H1 (cell line): ENCODE measurements at regions not wholly inside any gene's neighbourhood (a gene's known extent, or its start where the extent isn't known, plus 50 kb on each side); places are given as distances from the start of the nearest gene placed in this dataset.

Source experiments
- CTCF ChIA-PET: fragments of 300-600 bp; sonication (Branson Sonifier 250); formaldehyde crosslinking; loops from one replicate; lab custom pipeline; 2021; ENCODE audit not compliant: partially characterized antibody; lab: Charles Lee
- POLR2A ChIA-PET: fragments of 300-600 bp; sonication (Branson Sonifier 250); formaldehyde crosslinking; loops from one replicate; lab custom pipeline; 2021; ENCODE audit warnings: inconsistent platforms; ENCODE audit not compliant: partially characterized antibody; lab: Charles Lee
- DNase-seq, 2 experiments: peaks; one replicate each; pipeline versions ENCODE4 v3.0.0 to v3.0.0-alpha.2; 2010 to 2022; ENCODE audit warnings: low spot score in 2 of 2, low read depth in 1 of 2, mixed read lengths in 1 of 2
- FAIRE-seq: peaks from 2 replicates; lab custom pipeline; 2011; peaks lifted over from hg19 to GRCh38; lab: Jason Lieb, UNC
- H2AFZ ChIP-seq: 2 replicates; pipeline ENCODE4 v1.8.1; 2012; ENCODE audit warnings: low read length, inconsistent platforms
- H2AK5ac ChIP-seq: 2 replicates; pipeline ENCODE4 v1.6.1; 2013; ENCODE audit warnings: low read depth, low read length
- H2BK120ac ChIP-seq: replicated peaks from 2 replicates; pipeline ENCODE3; 2013; ENCODE audit warnings: low read depth, low read length, inconsistent platforms
- H2BK12ac ChIP-seq: 2 replicates; pipeline ENCODE4 v1.6.1; 2013; ENCODE audit warnings: low read depth, low read length
- H2BK15ac ChIP-seq: 2 replicates; pipeline ENCODE4 v1.6.1; 2013; ENCODE audit warnings: low read length
- H2BK20ac ChIP-seq: 2 replicates; pipeline ENCODE4 v1.6.1; 2013; ENCODE audit warnings: low read length
- H2BK5ac ChIP-seq: 2 replicates; pipeline ENCODE4 v1.6.1; 2013; ENCODE audit warnings: low read depth, low read length
- H3K14ac ChIP-seq: 2 replicates; pipeline ENCODE4 v1.6.1; 2013; ENCODE audit warnings: inconsistent platforms; ENCODE audit not compliant: insufficient read length
- H3K18ac ChIP-seq: 2 replicates; pipeline ENCODE4 v1.6.1; 2013; ENCODE audit warnings: low read length; ENCODE audit errors: extremely low read depth
- H3K23ac ChIP-seq: 2 replicates; pipeline ENCODE4 v1.6.1; 2013; ENCODE audit warnings: inconsistent platforms; ENCODE audit not compliant: insufficient read length
- H3K23me2 ChIP-seq: 2 replicates; pipeline ENCODE4 v1.6.1; 2013; ENCODE audit warnings: low read depth, low read length
- H3K27ac ChIP-seq: 2 replicates; pipeline ENCODE4 v1.6.1; 2011; ENCODE audit warnings: low read depth, low read length, inconsistent platforms
- H3K27me3 ChIP-seq, 4 experiments: replicated peaks in 1 of 4; 1 replicate in 1 of 4; 2 replicates in 3 of 4; pipeline versions ENCODE4 v1.6.1 to v1.8.1; 2011 to 2013; ENCODE audit warnings: low read length in 3 of 4, mild to moderate bottlenecking in 3 of 4, inconsistent platforms in 2 of 4, mixed read lengths in 2 of 4, moderate library complexity in 1 of 4; ENCODE audit not compliant: control insufficient read depth in 3 of 4, insufficient read depth in 3 of 4; ENCODE audit errors: extremely low read depth in 1 of 4
- H3K36me3 ChIP-seq, 4 experiments: 2 replicates each; pipeline versions ENCODE4 v1.6.1 to v1.8.1; 2011 to 2013; ENCODE audit warnings: mild to moderate bottlenecking in 4 of 4, low read length in 3 of 4, moderate library complexity in 2 of 4, control low read depth in 1 of 4, inconsistent platforms in 1 of 4; ENCODE audit not compliant: insufficient read depth in 4 of 4, control insufficient read depth in 2 of 4
- H3K4ac ChIP-seq: replicated peaks from 2 replicates; pipeline ENCODE3; 2013; ENCODE audit warnings: low read length, low read depth, mixed read lengths, inconsistent platforms; ENCODE audit not compliant: insufficient read length
- H3K4me1 ChIP-seq, 4 experiments: replicated peaks in 1 of 4; 1 replicate in 1 of 4; 2 replicates in 3 of 4; pipeline versions ENCODE4 v1.6.1 to v1.8.1; 2011 to 2013; ENCODE audit warnings: low read length in 3 of 4, inconsistent platforms in 2 of 4, mixed read lengths in 1 of 4; ENCODE audit not compliant: insufficient read depth in 4 of 4, control insufficient read depth in 3 of 4
- H3K4me2 ChIP-seq, 2 experiments: 2 replicates each; pipeline versions ENCODE4 v1.6.1 to v1.8.1; 2011 to 2013; ENCODE audit warnings: low read depth in 2 of 2, low read length in 2 of 2, control low read depth in 1 of 2, inconsistent platforms in 1 of 2, mild to moderate bottlenecking in 1 of 2; ENCODE audit not compliant: insufficient read depth in 1 of 2
- H3K4me3 ChIP-seq, 4 experiments: fragments of 200-600, 300-600 bp in 1 of 4; sonication (generic), shearing (Covaris generic), sonication (Bioruptor Twin) in 1 of 4; 2 replicates each; pipeline versions ENCODE4 v1.5.1 to v1.8.1; 2011 to 2016; ENCODE audit warnings: low read length in 4 of 4, low read depth in 3 of 4, control low read depth in 2 of 4, inconsistent platforms in 2 of 4, mild to moderate bottlenecking in 2 of 4, mixed read lengths in 1 of 4, moderate library complexity in 1 of 4; ENCODE audit not compliant: insufficient read depth in 2 of 4; ENCODE audit errors: extremely low read depth in 1 of 4
- H3K56ac ChIP-seq: replicated peaks from 2 replicates; pipeline ENCODE3; 2013; ENCODE audit warnings: low read depth, mild to moderate bottlenecking, mixed read lengths, low read length, inconsistent platforms; ENCODE audit not compliant: insufficient read length
- H3K79me1 ChIP-seq: 2 replicates; pipeline ENCODE4 v1.6.1; 2013; ENCODE audit warnings: low read depth, low read length, control low read depth
- H3K79me2 ChIP-seq, 2 experiments: 2 replicates each; pipeline versions ENCODE4 v1.6.1 to v1.8.1; 2012 to 2013; ENCODE audit warnings: low read length in 2 of 2, mild to moderate bottlenecking in 2 of 2, inconsistent platforms in 1 of 2; ENCODE audit not compliant: insufficient read depth in 2 of 2, control insufficient read depth in 1 of 2
- H3K9ac ChIP-seq, 4 experiments: replicated peaks in 1 of 4; 1 replicate in 1 of 4; 2 replicates in 3 of 4; pipeline versions ENCODE4 v1.6.1 to v1.8.1; 2011 to 2013; ENCODE audit warnings: low read depth in 3 of 4, low read length in 3 of 4, control low read depth in 2 of 4, mild to moderate bottlenecking in 2 of 4, moderate library complexity in 2 of 4, inconsistent platforms in 1 of 4; ENCODE audit errors: extremely low read depth in 1 of 4
- H3K9me3 ChIP-seq, 2 experiments: 2 replicates each; pipeline versions ENCODE4 v1.6.1 to v1.8.1; 2012 to 2013; ENCODE audit warnings: mild to moderate bottlenecking in 2 of 2, moderate library complexity in 2 of 2, control low read depth in 1 of 2, inconsistent platforms in 1 of 2, low read depth in 1 of 2, low read length in 1 of 2, mixed read lengths in 1 of 2; ENCODE audit not compliant: insufficient read depth in 2 of 2
- H4K20me1 ChIP-seq, 2 experiments: replicated peaks in 1 of 2; 2 replicates each; pipeline versions ENCODE3 to v1.8.1; 2011 to 2013; ENCODE audit warnings: inconsistent platforms in 2 of 2, low read length in 2 of 2, mild to moderate bottlenecking in 1 of 2; ENCODE audit not compliant: insufficient read depth in 2 of 2, control insufficient read depth in 1 of 2
- H4K5ac ChIP-seq: 2 replicates; pipeline ENCODE4 v1.6.1; 2013; ENCODE audit warnings: low read length, low read depth, mixed read lengths, inconsistent platforms; ENCODE audit not compliant: insufficient read length
- H4K8ac ChIP-seq: 2 replicates; pipeline ENCODE4 v1.8.0; 2013; ENCODE audit warnings: mild to moderate bottlenecking, moderate library complexity, low read length, inconsistent platforms; ENCODE audit not compliant: insufficient read depth; ENCODE audit errors: extremely low read depth
- H4K91ac ChIP-seq: replicated peaks from 2 replicates; pipeline ENCODE3; 2013; ENCODE audit warnings: low read length, mixed read lengths, inconsistent platforms; ENCODE audit not compliant: insufficient read length
- CREB1 ChIP-seq: IDR thresholded peaks from 2 replicates; pipeline ENCODE4 v1.6.1; 2012; ENCODE audit warnings: inconsistent platforms
- FOSL1 ChIP-seq: IDR thresholded peaks from 2 replicates; pipeline ENCODE4 v1.6.1; 2011; ENCODE audit warnings: mild to moderate bottlenecking, low read depth, low read length, moderate library complexity; ENCODE audit not compliant: insufficient read depth
- HDAC6 ChIP-seq: IDR thresholded peaks from one replicate; pipeline ENCODE4 v1.7.1; 2012; ENCODE audit warnings: low read depth, mild to moderate bottlenecking, inconsistent platforms, low read length, moderate library complexity
- JUN ChIP-seq: IDR thresholded peaks from 2 replicates; pipeline ENCODE4 v1.6.1; 2011; ENCODE audit warnings: low read depth, mild to moderate bottlenecking, improper control_type of control experiment, low read length
- JUND ChIP-seq: IDR thresholded peaks from 2 replicates; pipeline ENCODE4 v1.6.1; 2011; ENCODE audit warnings: mild to moderate bottlenecking, improper control_type of control experiment, low read length
- KDM4A ChIP-seq: IDR thresholded peaks from one replicate; pipeline ENCODE4 v1.7.1; 2012; ENCODE audit warnings: low read depth, mild to moderate bottlenecking, moderate library complexity, low read length, inconsistent platforms; ENCODE audit not compliant: severe bottlenecking
- NANOG ChIP-seq: IDR thresholded peaks from 2 replicates; pipeline ENCODE4 v1.6.1; 2011; ENCODE audit warnings: low read length, low read depth, mild to moderate bottlenecking, inconsistent platforms; ENCODE audit not compliant: insufficient read depth, poor library complexity, severe bottlenecking
- NRF1 ChIP-seq: IDR thresholded peaks from 2 replicates; pipeline ENCODE4 v1.6.1; 2011; ENCODE audit warnings: mild to moderate bottlenecking, low read depth, low read length, improper control_type of control experiment
- POLR2AphosphoS5 ChIP-seq: IDR thresholded peaks from 2 replicates; pipeline ENCODE4 v1.6.1; 2011; ENCODE audit warnings: low read depth, low read length
- RNF2 ChIP-seq: fragments of 200-900, 300-1000 bp; sonication (generic); IDR thresholded peaks from 2 replicates; pipeline ENCODE4 v1.7.1; 2016; ENCODE audit warnings: borderline replicate concordance, low read depth, mild to moderate bottlenecking, antibody characterized with exemption, low read length; ENCODE audit not compliant: poor library complexity, severe bottlenecking; ENCODE audit errors: missing control alignments
- SP2 ChIP-seq: IDR thresholded peaks from 2 replicates; pipeline ENCODE4 v1.6.1; 2012; ENCODE audit warnings: mild to moderate bottlenecking, low read length, inconsistent platforms
- TBP ChIP-seq: IDR thresholded peaks from 2 replicates; pipeline ENCODE4 v1.6.1; 2011; ENCODE audit warnings: low read depth, low read length, improper control_type of control experiment
- WGBS, 2 experiments: shearing (Covaris generic) in 1 of 2; methylation state at CpG; one replicate each; pipeline versions ENCODE4 v1.1.6 to v1.1.7; 2013 to 2015; ENCODE audit warnings: low lambda C conversion rate in 2 of 2, mixed read lengths in 2 of 2, inconsistent platforms in 1 of 2, low coverage in 1 of 2, missing lambda C conversion rate in 1 of 2; ENCODE audit not compliant: insufficient replicate concordance in 2 of 2, insufficient coverage in 1 of 2, insufficient read length in 1 of 2; ENCODE audit errors: extremely low coverage in 1 of 2, missing lambda C conversion rate in 1 of 2; 5-methylcytosine and 5-hydroxymethylcytosine counted together
- TF ChIP-seq, protein P1 (sequence below): IDR thresholded peaks from 2 replicates; pipeline ENCODE4 v1.6.1; 2011; ENCODE audit warnings: low read depth, mild to moderate bottlenecking, low read length; ENCODE audit not compliant: insufficient read depth

DNA sequence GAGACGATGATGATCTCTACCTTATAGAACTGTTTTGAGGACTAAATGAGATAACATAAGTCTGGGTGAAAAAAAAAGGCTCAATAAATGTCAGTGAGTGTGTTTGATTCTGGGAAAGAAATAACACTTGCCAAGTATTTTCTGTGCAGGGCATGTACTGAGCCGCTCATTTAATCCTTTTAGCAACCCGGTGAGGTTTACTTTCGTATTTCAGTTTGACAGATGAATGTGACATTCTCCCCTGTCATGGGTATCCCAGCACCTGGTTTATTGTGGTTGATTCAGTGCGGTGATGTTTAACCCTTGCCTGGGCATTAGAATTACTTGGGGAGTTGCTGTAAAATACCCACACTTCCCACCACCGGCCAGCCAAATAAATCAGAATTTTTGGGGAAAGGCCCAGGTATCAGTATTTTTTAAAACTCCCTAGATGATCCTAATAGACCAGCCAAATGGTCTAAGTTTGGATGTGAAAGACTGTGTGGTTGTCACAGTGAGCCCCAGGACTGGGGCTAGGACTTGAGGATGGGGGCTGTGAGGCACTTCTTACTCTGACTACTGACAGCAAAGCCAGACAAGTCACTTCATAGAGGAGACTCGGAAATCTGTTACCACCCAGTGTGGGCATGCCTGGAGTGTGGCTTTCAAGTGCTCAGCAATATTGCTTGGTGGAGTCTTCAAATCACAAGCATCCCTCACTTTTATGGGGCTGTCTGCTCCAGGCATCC is 100.2 kb upstream of the KCNG1 start:
- H4K91ac ChIP-seq: no peak overlapping the region
- no peaks in the 10 kb centered on the region for H3K23me2 ChIP-seq
- H3K14ac ChIP-seq: no peak overlapping the region
- H3K18ac ChIP-seq: no peak overlapping the region
- H2BK5ac ChIP-seq: no peak overlapping the region
- H3K36me3 ChIP-seq: no peaks in the 10 kb centered on the region
- H3K56ac ChIP-seq: no peak overlapping the region
- no peak overlapping the region for H2BK20ac ChIP-seq
- no peak for FAIRE-seq
- POLR2A ChIA-PET: no interaction called here
- H4K20me1 ChIP-seq: no peaks in the 10 kb centered on the region
- no peak overlapping the region for H3K9ac ChIP-seq
- H2AK5ac ChIP-seq: no peak overlapping the region
- H2BK120ac ChIP-seq: no peak overlapping the region
- CTCF ChIA-PET: interaction anchor here (1.3 kb wide), 1 partner anchor 10 kb away, joined by 4 read pairs; no protein-coding TSS in a partner anchor
- no peak for DNase-seq
- H3K27ac ChIP-seq: no peak overlapping the region
- no peak overlapping the region for H2BK15ac ChIP-seq
- H3K4ac ChIP-seq: no peak overlapping the region
- H3K79me1 ChIP-seq: no peaks in the 10 kb centered on the region
- no peak overlapping the region for H2AFZ ChIP-seq
- H2BK12ac ChIP-seq: no peak overlapping the region
- no peak overlapping the region for H4K8ac ChIP-seq
- H3K4me3 ChIP-seq: no peak overlapping the region
- no peak overlapping the region for H4K5ac ChIP-seq
- peaks cover 0 to 14% (median 6%) of the 10 kb centered on the region in 4 experiments; a peak in 6 of 7 replicates for H3K4me1 ChIP-seq
- no peak overlapping the region for H3K23ac ChIP-seq
- no peaks in the 10 kb centered on the region for H3K79me2 ChIP-seq
- H3K27me3 ChIP-seq: no peaks in the 10 kb centered on the region
- no peaks in the 10 kb centered on the region for H3K9me3 ChIP-seq
- no peak overlapping the region for H3K4me2 ChIP-seq
- 84% methylated on average over 7 of the region's 7 CpGs; no CpG with 5 or more reads in 1 of the 2 experiments for WGBS, 2 experiments
- TF ChIP-seq KDM4A (no peak), FOSL1 (no peak), HDAC6 (no peak), NANOG (no peak), TBP (no peak), SP2 (no peak), JUN (no peak), JUND (no peak), POLR2AphosphoS5 (no peak), RNF2 (no peak), NRF1 (no peak), CREB1 (no peak)
- TF ChIP-seq, protein P1, sequence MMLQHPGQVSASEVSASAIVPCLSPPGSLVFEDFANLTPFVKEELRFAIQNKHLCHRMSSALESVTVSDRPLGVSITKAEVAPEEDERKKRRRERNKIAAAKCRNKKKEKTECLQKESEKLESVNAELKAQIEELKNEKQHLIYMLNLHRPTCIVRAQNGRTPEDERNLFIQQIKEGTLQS: no peak
